GM18909 (cell line): ENCODE measurements at regions not wholly inside any gene's neighbourhood (a gene's known extent, or its start where the extent isn't known, plus 50 kb on each side); places are given as distances from the start of the nearest gene placed in this dataset.
"Not testable (repeated sequence)": the region's sequence is repeated elsewhere in the genome, so short reads cannot be mapped to it uniquely, and the experiment has no call there.

ENCODE experiments used
- ATAC-seq: cut with Tn5 transposase; IDR thresholded peaks from one replicate; pipeline ENCODE4 v1.9.1; 2021; ENCODE audit warnings: mild to moderate bottlenecking; ENCODE audit not compliant: unreplicated experiment, poor library complexity

- no peak for ATAC-seq
These were observed 492.9 kb downstream of the UTRN start for GRCh38 chr6:144778056-144778455.

GRCh38 chr6:144778773-144779492 lies 493.8 kb downstream of the UTRN start:
- ATAC-seq = no peak

GRCh38 chr6:144781836-144782235 lies 496.7 kb downstream of the UTRN start:
- no peak for ATAC-seq

- no peak for ATAC-seq
These were observed 497.5 kb downstream of the UTRN start for GRCh38 chr6:144782634-144783033.

- ATAC-seq = no peak
These were observed 499.9 kb downstream of the UTRN start for GRCh38 chr6:144785056-144785455.

- ATAC-seq = no peak
These were observed 501.7 kb downstream of the UTRN start for GRCh38 chr6:144786825-144787224.

GRCh38 chr6:144793744-144794143 lies 508.6 kb downstream of the UTRN start:
- no peak for ATAC-seq

- not testable (repeated sequence) for ATAC-seq
These were observed 509.9 kb downstream of the UTRN start for GRCh38 chr6:144795022-144795421.

- no peak for ATAC-seq
These were observed 510.9 kb downstream of the UTRN start for GRCh38 chr6:144796070-144796469.

GRCh38 chr6:144797881-144798589 lies 512.9 kb downstream of the UTRN start:
- ATAC-seq = no peak

GRCh38 chr6:144804246-144804790 lies 519.2 kb downstream of the UTRN start:
- ATAC-seq = no peak

- ATAC-seq = no peak
These were observed 519.9 kb downstream of the UTRN start for GRCh38 chr6:144805049-144805448.

- ATAC-seq = no peak
These were observed 521.1 kb downstream of the UTRN start for GRCh38 chr6:144806222-144806621.

- no peak for ATAC-seq
These were observed 524.0 kb downstream of the UTRN start for GRCh38 chr6:144809120-144809519.

GRCh38 chr6:144809969-144810368 lies 524.8 kb downstream of the UTRN start:
- no peak for ATAC-seq

- ATAC-seq = no peak
These were observed 526.0 kb downstream of the UTRN start for GRCh38 chr6:144811140-144811539.

GRCh38 chr6:144816936-144817335 lies 531.8 kb downstream of the UTRN start:
- no peak for ATAC-seq

GRCh38 chr6:144820270-144820669 lies 535.1 kb downstream of the UTRN start:
- ATAC-seq = no peak

- no peak for ATAC-seq
These were observed 538.0 kb downstream of the UTRN start for GRCh38 chr6:144823131-144823530.

- ATAC-seq = no peak
These were observed 538.9 kb downstream of the UTRN start for GRCh38 chr6:144824018-144824417.

GRCh38 chr6:144834426-144835038 lies 549.4 kb downstream of the UTRN start:
- ATAC-seq = no peak
